Epithelial cell of prostate (primary cell): ENCODE measurements at regions not wholly inside any gene's neighbourhood (a gene's known extent, or its start where the extent isn't known, plus 50 kb on each side); places are given as distances from the start of the nearest gene placed in this dataset.

Experiments
- DNase-seq: peaks from one replicate; pipeline ENCODE4 v3.0.0-alpha.2; 2011; ENCODE audit warnings: low read depth, low spot score
- H3K27ac ChIP-seq: fragments of 450-650 bp; 2 replicates; pipeline ENCODE4 v1.5.1; 2017; ENCODE audit warnings: mild to moderate bottlenecking

DNA sequence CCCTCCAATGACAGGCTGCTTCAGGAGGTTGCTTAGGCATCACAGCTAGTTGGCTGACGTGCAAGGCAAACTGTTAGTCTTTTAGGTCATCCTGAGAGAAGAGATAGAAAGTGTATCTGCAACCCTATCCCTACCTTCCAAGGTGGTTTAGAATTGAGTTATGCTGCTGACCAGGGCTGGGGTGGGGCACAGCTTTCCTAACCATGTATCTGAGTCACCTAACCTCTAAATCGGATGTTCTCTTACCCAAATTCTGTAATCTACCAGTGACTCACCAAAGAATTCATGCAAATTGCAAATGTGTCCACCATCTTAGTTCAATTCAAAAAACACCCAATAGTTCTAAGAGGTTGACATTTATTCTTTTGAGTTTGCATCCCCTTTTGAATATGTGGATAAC is 107.2 kb upstream of the DYNLRB2 start:
- DNase-seq = peak; percentile 10
- no peak overlapping the region for H3K27ac ChIP-seq

DNA sequence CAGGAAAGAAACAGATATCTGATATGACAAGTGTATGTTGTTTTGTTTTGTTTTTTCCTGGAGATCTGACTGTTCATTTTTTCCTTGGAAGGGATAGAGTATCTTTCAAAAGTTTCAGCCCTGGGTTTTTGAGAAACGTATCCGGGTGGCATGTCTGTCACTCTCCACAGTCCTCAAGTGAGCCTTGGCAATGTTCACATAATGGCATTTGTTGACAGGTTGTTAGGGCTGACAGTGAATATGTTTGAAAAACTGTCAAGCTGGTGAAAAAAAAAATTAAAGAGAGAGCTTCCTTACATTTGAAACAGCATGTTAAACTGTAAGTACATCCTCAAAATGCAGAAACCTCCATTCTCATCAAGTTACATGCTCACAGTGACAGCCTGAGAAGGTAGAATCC is 113.0 kb upstream of the DYNLRB2 start:
- DNase-seq = no peak
- H3K27ac ChIP-seq = no peak overlapping the region

DNA sequence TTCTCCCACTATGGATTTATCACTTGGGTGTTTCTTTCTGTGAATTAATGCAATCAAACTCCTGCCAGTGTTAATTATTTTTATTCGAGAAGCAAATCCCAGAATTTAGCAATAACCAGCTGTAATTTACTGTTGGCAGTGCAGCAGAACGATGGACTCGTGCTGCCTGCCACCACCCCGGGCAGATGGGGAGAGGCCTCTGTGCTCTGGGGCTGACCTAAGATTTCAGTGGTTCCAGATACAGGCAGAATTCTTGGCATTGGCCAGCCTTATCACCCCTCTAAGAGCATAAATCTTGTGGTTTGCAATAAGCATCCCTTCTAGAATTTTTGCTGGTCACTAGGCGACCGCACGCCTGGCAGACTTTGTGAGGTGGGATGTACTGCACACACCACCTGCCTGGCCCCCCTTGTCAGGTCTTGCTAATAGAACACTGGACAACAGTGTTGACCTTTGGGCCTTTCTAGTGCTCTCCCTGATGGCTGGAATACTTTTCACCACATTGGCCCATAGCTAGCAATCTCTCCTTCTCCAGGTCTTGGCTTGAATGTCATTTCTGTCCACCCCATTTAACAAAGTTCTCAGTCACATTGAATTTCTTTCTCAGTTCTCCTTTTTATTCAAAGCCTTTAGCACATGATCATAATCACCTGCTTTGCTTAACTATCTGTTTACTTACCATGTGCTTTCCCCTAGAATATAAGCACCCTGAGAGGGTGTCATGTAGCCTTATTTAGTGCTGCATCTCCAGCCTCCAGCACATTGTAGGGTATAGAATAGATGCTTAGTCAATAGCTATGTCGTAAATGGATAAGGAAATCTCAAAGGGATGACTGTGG is 122.1 kb upstream of the DYNLRB2 start:
- no peak overlapping the region for H3K27ac ChIP-seq
- DNase-seq = no peak

DNA sequence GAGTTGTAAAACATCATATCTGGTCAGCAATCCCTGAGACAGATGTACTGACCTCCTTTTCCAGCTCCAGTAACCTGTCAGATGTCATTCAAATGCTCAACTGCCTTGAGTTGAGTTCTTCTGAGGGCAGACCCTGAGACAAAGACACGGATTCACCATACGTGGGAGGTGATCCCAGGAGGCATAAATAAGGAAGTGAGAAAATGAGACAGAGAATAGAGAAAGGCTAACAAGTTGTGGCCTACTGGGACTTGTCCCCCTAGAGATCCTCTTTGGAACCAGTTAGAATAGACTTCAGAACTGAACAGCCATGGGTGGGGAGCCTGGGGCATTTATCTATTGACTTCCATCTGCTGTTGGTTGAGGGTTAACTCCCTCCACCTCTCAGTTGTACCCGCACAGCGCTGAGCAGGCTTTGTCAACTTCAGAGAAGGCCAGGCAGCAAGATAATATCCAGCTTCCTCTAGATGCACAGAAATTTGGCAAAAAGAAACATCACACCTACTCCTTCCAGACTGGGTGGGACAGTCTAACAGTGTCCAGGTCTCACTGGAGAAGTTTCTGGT is 123.0 kb upstream of the DYNLRB2 start:
- no peak for DNase-seq
- H3K27ac ChIP-seq = no peak overlapping the region

DNA sequence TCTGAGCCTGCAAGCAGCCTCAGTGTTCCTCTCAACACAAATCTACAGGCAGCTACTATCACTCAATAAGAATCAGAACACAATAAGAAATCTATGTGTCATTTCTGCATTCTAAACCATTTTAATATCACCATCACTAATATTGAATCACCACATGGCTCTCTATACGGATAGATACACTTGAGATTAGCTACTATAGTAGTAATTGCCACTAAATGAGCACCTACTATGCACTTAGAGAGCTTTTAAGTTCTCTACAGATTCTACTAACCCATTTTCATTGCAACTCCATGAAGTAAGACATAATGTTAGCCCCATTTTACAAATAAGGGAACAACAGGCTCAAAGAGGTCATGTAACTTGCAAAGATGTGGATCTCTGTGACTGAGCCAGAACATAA is 132.8 kb upstream of the DYNLRB2 start:
- no peak overlapping the region for H3K27ac ChIP-seq
- DNase-seq = no peak

DNA sequence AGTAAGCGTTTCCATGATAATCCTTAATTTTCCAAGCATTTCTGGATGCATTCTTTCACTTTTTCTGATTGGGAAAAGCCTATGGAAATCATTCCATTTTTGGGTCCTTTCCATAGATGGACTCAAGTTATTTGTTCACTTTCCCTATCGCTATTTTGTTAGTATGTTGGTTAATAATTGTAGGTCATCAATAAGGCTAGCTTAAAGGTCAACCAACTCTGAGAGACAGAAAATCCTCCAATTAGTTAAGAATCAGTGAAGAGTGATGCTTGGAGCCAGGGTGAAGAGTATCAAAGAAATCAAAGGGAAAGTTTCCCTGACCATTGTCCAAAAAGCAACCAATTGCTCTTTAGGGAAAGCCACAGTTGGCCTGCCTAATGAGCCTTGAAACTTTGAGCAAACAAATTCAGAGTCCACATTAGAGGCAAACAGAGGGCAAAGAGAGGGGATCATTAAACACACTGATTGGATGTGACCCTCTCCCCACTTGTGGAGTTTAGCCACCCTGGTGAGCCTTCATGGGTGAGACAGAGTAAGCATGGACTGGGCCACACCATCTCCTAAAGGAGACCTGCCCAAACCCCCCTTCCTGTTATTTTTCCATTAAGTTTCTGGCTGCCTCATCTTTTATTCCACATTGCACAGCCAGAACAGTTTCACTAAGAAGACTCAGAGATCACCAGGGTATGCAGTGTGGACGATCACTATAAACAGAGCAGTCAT is 133.4 kb upstream of the DYNLRB2 start:
- DNase-seq = no peak
- no peak overlapping the region for H3K27ac ChIP-seq

DNA sequence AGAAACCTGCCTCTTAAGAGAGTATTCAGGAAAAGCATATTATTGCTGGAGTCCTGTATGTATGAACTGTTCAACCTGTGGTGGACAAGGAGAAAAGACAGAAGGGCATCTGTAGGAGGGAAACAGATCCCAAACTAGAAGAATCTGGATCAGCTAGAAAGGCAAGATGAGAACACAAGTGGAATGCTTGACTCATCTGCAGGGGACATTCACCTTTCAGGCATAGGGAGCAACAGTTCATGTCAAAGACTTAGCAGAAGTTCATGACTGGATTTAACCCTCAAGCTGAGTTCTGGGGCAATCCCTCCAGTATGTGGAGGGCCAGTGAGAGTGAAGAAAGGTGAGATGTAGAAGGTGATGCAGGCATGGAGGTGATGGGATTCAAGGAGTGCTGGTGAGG is 135.9 kb upstream of the DYNLRB2 start:
- no peak for DNase-seq
- no peak overlapping the region for H3K27ac ChIP-seq

DNA sequence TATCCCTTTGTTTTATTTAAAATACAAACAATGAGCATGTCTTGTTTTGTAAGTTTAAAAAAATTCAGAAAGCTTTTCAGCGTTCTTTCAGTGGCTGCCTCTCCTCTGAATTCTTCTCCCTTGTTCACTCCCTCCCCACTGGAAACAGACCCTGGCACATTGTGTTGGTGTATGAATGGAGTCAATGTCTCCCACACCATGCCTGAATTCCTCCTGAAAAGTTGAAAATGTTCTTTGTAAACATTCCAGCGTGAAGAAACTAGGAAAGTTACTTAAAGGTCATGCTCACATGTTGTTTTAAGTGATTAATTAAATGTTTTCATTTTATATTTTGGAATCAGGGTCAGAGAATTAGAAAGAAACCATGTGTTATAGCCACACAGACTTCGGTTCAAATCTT is 136.9 kb upstream of the DYNLRB2 start:
- no peak overlapping the region for H3K27ac ChIP-seq
- no peak for DNase-seq

DNA sequence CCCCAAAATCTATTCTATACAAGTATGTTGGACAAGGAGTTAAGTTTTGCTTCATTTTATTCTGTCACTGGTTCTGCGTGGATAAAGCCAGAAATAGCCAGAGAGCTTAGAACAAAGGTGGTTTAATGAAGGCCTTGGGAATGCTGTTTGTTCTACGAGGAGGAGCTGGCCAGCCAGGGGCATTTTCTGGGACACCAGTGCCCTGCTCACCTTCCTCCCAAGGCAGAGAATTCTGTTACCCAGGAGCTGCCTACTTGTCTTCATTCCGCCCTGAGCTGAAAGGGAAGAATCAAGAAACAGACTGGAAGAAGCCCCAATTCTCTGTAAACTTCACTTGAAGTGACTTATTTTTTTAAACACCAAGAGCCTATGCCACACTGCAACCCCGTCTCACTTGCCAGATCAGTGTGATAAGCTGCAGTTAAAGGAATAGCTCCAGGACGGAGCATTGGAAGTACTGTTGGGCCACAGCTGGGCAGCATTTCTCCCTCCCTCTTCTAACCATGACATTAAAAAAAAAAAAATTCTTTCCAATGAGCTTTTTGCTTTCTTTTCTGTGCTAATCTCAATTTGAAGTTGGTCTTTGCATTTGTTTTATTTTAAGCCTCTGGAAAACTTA is 149.8 kb upstream of the DYNLRB2 start:
- DNase-seq = no peak
- no peak overlapping the region for H3K27ac ChIP-seq

DNA sequence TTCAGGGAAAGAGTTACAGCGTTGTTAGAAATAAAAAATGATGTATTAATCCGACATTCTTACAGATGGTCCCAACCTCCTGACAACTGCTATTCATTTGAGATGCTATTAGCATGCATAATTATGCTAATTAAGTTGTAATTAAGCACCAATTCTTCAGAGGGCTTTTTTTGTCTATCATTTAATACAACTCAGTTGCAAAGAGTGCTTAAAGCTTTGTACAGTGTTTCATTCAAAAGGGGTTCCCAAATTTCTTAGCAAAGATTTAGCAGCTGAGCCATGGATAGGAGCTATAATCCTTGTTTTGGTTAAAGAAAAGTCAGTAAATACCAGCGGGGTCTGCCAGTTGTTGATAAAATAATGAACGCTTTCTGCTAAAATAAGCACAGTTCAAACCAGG is 150.7 kb upstream of the DYNLRB2 start:
- DNase-seq = no peak
- no peak overlapping the region for H3K27ac ChIP-seq

DNA sequence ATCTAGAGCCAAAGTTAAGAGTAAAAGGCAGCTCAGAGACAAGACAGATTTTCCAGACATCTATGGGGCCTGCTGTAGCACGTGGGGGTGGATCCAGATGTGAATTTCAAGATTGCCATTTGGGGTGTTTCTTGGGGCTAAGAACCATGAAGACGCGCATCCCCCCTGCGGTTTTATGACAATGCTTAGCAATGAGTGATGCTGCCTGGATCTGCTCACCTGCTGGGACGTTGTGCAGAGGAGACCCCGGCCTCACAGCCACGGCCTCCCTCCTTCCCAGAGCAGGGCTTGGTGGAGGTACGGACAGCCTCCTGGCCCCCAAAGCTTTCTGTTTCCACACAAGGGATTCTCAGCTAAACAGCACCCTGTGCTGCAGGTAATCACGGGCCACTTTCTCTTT is 151.5 kb upstream of the DYNLRB2 start:
- H3K27ac ChIP-seq = no peak overlapping the region
- DNase-seq = no peak

DNA sequence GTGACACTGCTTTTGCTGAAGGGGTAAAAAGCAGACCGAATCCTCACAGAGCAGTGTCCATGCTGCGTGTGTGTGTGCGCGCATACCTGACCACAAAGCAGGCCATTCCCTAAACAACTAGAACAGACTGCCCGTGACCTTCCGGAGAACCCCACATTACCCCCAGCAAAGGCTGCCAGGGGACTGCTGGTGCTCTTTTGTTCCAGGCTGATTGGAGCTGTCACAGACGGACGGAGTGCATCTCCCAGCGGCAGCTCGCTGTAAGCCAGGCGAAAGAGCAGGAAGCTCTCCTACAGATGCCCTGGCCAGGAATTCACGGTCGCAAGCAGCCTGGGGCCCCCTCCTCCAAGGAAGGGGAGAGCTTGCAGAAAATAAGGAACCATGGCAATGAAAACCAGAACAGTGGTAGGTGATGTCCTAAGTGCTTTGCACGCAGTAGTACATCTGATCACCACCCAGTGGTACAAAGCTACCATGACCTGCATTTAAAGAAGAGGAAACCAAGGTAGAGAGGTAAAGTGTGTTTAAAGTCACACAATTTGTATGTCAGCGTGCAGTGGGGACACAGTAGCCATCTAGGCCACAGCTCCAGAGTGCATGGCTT is 153.4 kb upstream of the DYNLRB2 start:
- no peak for DNase-seq
- H3K27ac ChIP-seq = no peak overlapping the region

DNA sequence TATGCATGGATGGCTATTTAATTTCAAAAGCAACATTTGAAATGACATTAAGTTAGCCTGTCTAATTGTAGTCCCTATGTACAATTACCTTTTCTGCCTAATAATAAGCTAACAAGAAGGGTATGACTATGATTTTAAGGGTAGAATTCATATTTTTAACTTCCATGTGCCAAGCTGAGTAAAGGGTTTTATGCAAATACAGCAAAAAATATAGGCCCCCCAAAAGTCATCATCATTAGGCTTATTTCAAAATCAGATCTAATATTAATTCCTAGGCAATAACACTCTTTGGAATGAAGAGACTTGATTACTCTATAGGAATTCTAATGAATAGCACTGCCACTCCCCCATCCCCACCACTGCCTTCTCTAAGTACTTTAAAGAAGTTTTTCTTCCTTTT is 155.9 kb upstream of the DYNLRB2 start:
- no peak overlapping the region for H3K27ac ChIP-seq
- no peak for DNase-seq

DNA sequence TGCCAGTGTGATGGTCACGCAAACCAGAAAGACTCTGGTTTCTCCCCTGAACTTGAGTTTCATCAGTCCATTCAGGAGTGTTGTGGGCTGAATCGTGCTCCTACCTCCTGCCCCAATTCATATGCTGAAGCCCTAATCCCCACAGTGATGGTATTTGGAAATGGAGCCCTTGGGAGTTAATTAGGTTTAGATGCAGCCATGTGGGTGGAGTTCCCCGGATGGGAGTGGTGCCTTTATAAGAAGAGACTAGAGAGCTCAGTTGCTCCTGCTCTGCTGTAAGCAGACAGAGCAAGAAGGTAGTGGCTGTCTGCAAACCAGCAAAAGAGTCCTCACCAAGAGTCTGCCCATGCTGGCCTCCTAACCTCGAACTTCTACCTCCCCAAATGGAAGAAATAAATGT is 160.3 kb upstream of the DYNLRB2 start:
- no peak overlapping the region for H3K27ac ChIP-seq
- no peak for DNase-seq

DNA sequence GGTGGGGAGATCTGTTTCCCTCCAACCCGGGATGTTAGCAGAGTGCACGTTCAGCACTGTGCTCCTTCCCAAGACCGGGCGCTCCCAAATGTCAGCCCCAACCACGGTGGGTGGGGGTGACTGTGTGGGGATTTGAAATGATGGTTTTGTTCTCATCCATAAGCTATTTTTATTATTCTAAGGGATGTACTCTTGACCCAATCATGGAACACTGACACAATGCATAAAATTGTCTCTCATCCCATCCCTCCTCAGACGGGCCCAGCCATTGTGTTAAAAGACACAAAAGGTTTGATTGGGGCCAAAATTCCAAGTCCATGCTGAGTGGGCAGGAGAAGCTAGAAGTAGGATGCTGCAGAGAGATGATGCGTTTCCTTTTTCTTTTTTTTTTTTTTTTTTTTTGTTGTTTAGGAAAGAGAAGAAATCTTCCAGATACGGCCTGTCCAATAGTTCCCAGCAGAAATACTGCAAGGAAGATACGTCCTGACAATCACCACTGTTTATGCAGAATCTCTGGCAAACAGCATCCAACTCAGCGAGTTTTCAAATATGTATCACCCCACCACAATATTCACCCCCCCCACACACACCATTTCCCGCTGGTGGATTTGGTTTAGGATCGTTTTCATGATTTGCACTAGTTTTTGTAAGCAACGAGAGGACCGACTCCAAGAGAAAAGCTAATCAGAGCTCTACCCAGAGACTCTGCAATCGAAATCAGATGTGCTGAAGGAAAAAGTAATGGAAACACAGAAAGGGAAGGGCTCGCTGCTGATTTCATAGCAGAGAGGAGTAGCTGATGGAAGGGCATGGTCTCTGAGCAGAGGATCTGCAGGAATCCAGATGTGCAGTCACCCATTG is 163.5 kb upstream of the DYNLRB2 start:
- H3K27ac ChIP-seq = no peak overlapping the region
- no peak for DNase-seq

DNA sequence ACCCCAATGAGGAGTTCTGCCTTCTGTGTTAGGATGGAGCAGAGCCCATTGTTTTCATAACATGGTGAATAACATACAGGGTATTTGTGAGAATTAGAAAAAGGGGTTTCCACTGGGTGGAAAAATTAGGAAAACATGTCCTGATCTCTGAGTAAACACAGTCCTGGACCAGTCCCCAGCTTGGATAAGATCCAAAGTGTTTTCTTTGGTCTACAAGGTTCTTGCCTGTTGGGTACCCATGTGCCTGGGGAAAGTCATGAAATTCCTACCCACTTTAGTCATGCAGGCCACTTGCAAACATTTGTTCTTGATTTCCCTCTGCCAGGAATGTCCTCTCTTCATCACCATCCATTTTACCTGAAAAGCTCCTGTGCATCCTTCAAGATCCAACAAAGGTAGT is 164.8 kb upstream of the DYNLRB2 start:
- DNase-seq = no peak
- no peak overlapping the region for H3K27ac ChIP-seq

DNA sequence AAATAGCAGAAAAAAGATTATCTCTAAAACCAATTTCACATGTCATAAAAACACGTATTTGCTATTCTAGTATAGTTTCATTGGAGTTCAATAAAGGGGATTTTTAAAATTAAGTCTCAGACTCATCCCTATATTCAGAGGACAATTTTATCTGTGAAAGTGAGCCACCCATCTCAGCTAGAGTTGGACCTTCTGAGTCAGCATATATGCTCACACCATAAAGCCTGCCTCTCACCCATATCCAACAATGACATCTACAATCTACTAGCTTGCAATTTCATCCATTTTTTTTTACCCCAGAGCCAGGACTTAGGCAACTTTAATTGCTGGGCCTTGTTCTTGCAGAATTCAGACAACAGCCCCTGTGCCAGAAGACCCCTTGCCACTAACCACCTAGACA is 165.3 kb upstream of the DYNLRB2 start:
- H3K27ac ChIP-seq = no peak overlapping the region
- no peak for DNase-seq

DNA sequence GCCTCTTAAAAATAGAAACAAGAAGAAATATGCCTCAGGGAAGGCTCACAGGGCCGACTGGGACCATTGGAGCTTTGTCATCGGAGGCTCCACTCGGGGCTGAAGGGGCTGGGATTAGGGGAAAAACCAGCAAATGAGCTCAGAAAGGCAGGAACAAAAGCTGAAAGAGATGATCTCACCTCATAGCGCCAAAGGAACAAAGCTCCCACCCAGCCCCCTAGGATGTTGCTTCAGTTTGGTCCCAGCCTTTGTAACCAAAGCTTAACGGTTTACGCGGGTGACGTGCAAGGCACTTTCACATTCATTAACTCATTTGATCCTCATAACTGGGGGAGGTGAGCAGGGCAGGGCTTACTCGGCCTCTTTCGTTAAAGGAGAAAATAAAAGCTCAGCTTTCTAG is 168.5 kb upstream of the DYNLRB2 start:
- no peak for DNase-seq
- H3K27ac ChIP-seq = no peak overlapping the region

DNA sequence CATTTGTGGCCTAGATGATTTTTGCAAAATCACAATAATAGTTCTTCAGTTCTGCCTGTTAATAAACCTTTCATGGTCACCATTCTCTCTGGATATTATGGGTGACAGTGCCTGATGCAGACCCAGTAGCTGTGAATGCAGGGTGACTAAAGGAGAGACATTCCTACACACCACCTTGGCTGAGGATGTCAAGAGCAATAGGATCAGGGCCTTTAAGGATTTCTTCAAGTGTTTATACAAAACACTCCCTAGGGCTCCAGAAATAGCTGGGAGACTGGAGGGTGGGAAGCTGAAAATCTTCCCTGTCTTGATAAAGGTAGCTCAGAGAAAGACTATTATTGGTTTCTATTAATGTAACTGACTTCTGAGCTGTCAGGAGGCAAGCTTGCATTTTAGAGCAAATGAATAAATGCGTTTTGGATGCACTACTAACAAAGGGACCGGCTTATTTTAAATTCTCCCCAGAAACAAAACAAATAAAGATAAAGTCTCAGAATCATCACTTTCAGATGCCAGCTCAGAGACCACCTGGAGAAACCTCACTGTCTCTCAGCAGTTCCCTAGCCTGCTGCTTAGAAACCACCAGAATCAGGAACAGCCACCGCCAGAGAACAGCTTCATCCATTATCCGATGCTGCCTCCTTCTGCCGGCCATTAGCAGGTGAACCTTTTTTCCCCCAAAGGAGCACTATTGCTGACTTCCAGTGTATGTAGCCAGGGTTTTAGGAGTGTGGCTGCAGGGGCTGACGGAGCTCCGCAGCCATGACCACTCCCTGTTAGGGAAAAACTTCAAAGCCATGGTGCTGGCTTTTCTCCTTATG is 171.4 kb upstream of the DYNLRB2 start:
- H3K27ac ChIP-seq = no peak overlapping the region
- DNase-seq = no peak
